IMR-90 (cell line): ENCODE measurements at regions not wholly inside any gene's neighbourhood (a gene's known extent, or its start where the extent isn't known, plus 50 kb on each side); places are given as distances from the start of the nearest gene placed in this dataset.

ENCODE experiments used
- ATAC-seq: fragments of 200-7000 bp; cut with Tn5 transposase; 2 replicates; pipeline ENCODE4 v1.9.1; 2020; ENCODE audit warnings: low read depth, mild to moderate bottlenecking, moderate library complexity
- BruUV-seq: library from RNA; stranded (reverse); fragments of 400-500 nt; replicated peaks from 2 replicates; lab custom pipeline; 2021; lab: Mats Ljungman, UMichigan
- CTCF ChIA-PET: fragments of 300-600 bp; formaldehyde crosslinking; extraction: SDS; loops from one replicate; lab custom pipeline; 2021; ENCODE audit warnings: antibody characterized with exemption; lab: Yijun Ruan, JAX
- POLR2A ChIA-PET: fragments of 300-600 bp; sonication (Branson Sonifier 250); formaldehyde crosslinking; loops from one replicate; lab custom pipeline; 2022; ENCODE audit warnings: antibody characterized with exemption; ENCODE audit not compliant: unreplicated experiment; lab: Charles Lee
- DNase-seq: peaks from one replicate; pipeline ENCODE4 v3.0.0; 2013
- H2AFZ ChIP-seq: replicated peaks from 2 replicates; pipeline ENCODE3; 2013; ENCODE audit warnings: low read length, mild to moderate bottlenecking; ENCODE audit not compliant: poor library complexity
- H2AK5ac ChIP-seq: 2 replicates; pipeline ENCODE4 v1.6.1; 2013; ENCODE audit warnings: low read depth, low read length, inconsistent platforms
- H2AK9ac ChIP-seq: replicated peaks from 2 replicates; pipeline ENCODE3; 2013; ENCODE audit warnings: mild to moderate bottlenecking, low read depth, low read length, moderate library complexity; ENCODE audit not compliant: poor library complexity
- H2BK120ac ChIP-seq: 2 replicates; pipeline ENCODE4 v1.6.1; 2013; ENCODE audit warnings: low read depth, low read length, inconsistent platforms
- H2BK15ac ChIP-seq: 3 replicates; pipeline ENCODE4 v1.6.1; 2013; ENCODE audit warnings: low read depth, low read length, inconsistent platforms
- H2BK20ac ChIP-seq: 2 replicates; pipeline ENCODE4 v1.6.1; 2013; ENCODE audit warnings: low read depth, mild to moderate bottlenecking, inconsistent platforms, low read length, moderate library complexity
- H2BK5ac ChIP-seq: 2 replicates; pipeline ENCODE4 v1.6.1; 2013; ENCODE audit warnings: mild to moderate bottlenecking, low read depth, low read length, inconsistent platforms; ENCODE audit not compliant: poor library complexity, severe bottlenecking
- H3K14ac ChIP-seq: replicated peaks from 2 replicates; pipeline ENCODE4 v1.6.1; 2013; ENCODE audit warnings: low read depth, low read length, inconsistent platforms
- H3K18ac ChIP-seq: 2 replicates; pipeline ENCODE4 v1.6.1; 2013; ENCODE audit warnings: low read depth, low read length, control low read depth
- H3K23ac ChIP-seq: 2 replicates; pipeline ENCODE4 v1.6.1; 2013; ENCODE audit warnings: low read depth, low read length, inconsistent platforms
- H3K27ac ChIP-seq: 2 replicates; pipeline ENCODE4 v1.5.1; 2013; ENCODE audit warnings: mild to moderate bottlenecking, control low read depth, low read length; ENCODE audit not compliant: insufficient read depth
- H3K27me3 ChIP-seq: 2 replicates; pipeline ENCODE4 v1.6.1; 2013; ENCODE audit warnings: low read length; ENCODE audit not compliant: control insufficient read depth, insufficient read depth
- H3K36me3 ChIP-seq: 2 replicates; pipeline ENCODE4 v1.6.1; 2013; ENCODE audit warnings: low read length, mixed read lengths; ENCODE audit not compliant: control insufficient read depth, insufficient read depth
- H3K4ac ChIP-seq: 2 replicates; pipeline ENCODE4 v1.6.1; 2013; ENCODE audit warnings: low read depth, low read length, inconsistent platforms
- H3K4me1 ChIP-seq: 2 replicates; pipeline ENCODE4 v1.6.1; 2013; ENCODE audit warnings: low read length, mixed read lengths; ENCODE audit not compliant: control insufficient read depth, insufficient read depth
- H3K4me2 ChIP-seq: 2 replicates; pipeline ENCODE4 v1.6.1; 2013; ENCODE audit warnings: low read depth, mild to moderate bottlenecking, control low read depth, low read length, moderate library complexity
- H3K4me3 ChIP-seq: 2 replicates; pipeline ENCODE4 v1.5.1; 2013; ENCODE audit warnings: low read depth, mild to moderate bottlenecking, control low read depth, low read length, moderate library complexity; ENCODE audit not compliant: insufficient read depth
- H3K56ac ChIP-seq: 2 replicates; pipeline ENCODE4 v1.6.1; 2013; ENCODE audit warnings: low read length, inconsistent platforms; ENCODE audit not compliant: insufficient read depth; ENCODE audit errors: extremely low read depth
- H3K79me1 ChIP-seq, 2 experiments: 2 replicates each; pipeline ENCODE4 v1.6.1; 2013; ENCODE audit warnings: low read length in 2 of 2, inconsistent platforms in 1 of 2, low read depth in 1 of 2
- H3K9ac ChIP-seq: 2 replicates; pipeline ENCODE4 v1.6.1; 2013; ENCODE audit warnings: low read depth, low read length, control low read depth
- H3K9me1 ChIP-seq: 2 replicates; pipeline ENCODE4 v1.6.1; 2013; ENCODE audit warnings: low read length, inconsistent platforms; ENCODE audit not compliant: insufficient read depth
- H3K9me3 ChIP-seq: 2 replicates; pipeline ENCODE4 v1.6.1; 2013; ENCODE audit warnings: low read length; ENCODE audit not compliant: control insufficient read depth, insufficient read depth
- H4K20me1 ChIP-seq: 2 replicates; pipeline ENCODE4 v1.6.1; 2013; ENCODE audit warnings: low read length, inconsistent platforms; ENCODE audit not compliant: insufficient read depth
- H4K5ac ChIP-seq: 2 replicates; pipeline ENCODE4 v1.6.1; 2013; ENCODE audit warnings: mild to moderate bottlenecking, low read depth, low read length, control low read depth
- H4K8ac ChIP-seq, 2 experiments: 2 replicates each; pipeline ENCODE4 v1.6.1; 2013; ENCODE audit warnings: low read depth in 2 of 2, low read length in 2 of 2, control low read depth in 1 of 2, inconsistent platforms in 1 of 2
- H4K91ac ChIP-seq: 2 replicates; pipeline ENCODE4 v1.6.1; 2013; ENCODE audit warnings: low read depth, low read length, inconsistent platforms; ENCODE audit not compliant: insufficient read depth
- CEBPB ChIP-seq: IDR thresholded peaks from 2 replicates; pipeline ENCODE4 v1.6.1; 2012; ENCODE audit warnings: low read depth, low read length, improper control_type of control experiment
- ELK1 ChIP-seq: fragments of 150-350 bp; IDR thresholded peaks from 2 replicates; pipeline ENCODE4 v1.6.1; 2016; ENCODE audit warnings: low read depth, mild to moderate bottlenecking, low read length, moderate library complexity, borderline replicate concordance
- MXI1 ChIP-seq: IDR thresholded peaks from 2 replicates; pipeline ENCODE4 v1.6.1; 2012; ENCODE audit warnings: low read depth, mild to moderate bottlenecking, low read length, moderate library complexity, borderline replicate concordance
- RAD21 ChIP-seq: IDR thresholded peaks from 2 replicates; pipeline ENCODE4 v1.6.1; 2012; ENCODE audit warnings: low read length, improper control_type of control experiment
- RFX5 ChIP-seq: IDR thresholded peaks from 2 replicates; pipeline ENCODE4 v1.8.0; 2012; ENCODE audit warnings: low read depth, mild to moderate bottlenecking, low read length, moderate library complexity
- WGBS, 2 experiments: methylation state at CpG; one replicate each; pipeline versions ENCODE4 v1.1.5 to v1.1.7; 2013; ENCODE audit warnings: missing lambda C conversion rate in 2 of 2; ENCODE audit not compliant: insufficient read length in 1 of 2; ENCODE audit errors: extremely low coverage in 2 of 2; 5-methylcytosine and 5-hydroxymethylcytosine counted together
- dilution Hi-C: fragments of 300-500 bp; cut with HindIII; formaldehyde crosslinking; loops from one replicate; pipeline ENCODE4 v1.14.3; 2018; ENCODE audit warnings: low sequenced_read_pairs; ENCODE audit not compliant: unreplicated experiment
- in situ Hi-C: fragments of 300-500 bp; cut with MboI; formaldehyde crosslinking; loops from 3 replicates; pipeline ENCODE4 v1.14.3; 2019; ENCODE audit warnings: low sequenced_read_pairs, inconsistent platforms, mixed read lengths
- intact Hi-C: fragments of 100-400 bp; cut with micrococcal nuclease; formaldehyde crosslinking; loops from 2 replicates; pipeline ENCODE4 v1.10.0; 2022

- no CpG with 5 or more reads among the region's 1 CpG for WGBS, 2 experiments
- H3K4me2 ChIP-seq: peak overlapping the region; percentile 92
- H3K56ac ChIP-seq: peak overlapping the region; percentile 89; the same call in 1 of the 2 replicates
- H3K9me3 ChIP-seq: no peaks in the 10 kb centered on the region
- in situ Hi-C loops (no loop called here), dilution Hi-C loops (no loop called here), intact Hi-C loops (loop anchor here (5.0 kb wide), 1 partner anchor 42 kb away; no protein-coding TSS in a partner anchor)
- no peaks in the 10 kb centered on the region for H3K36me3 ChIP-seq
- TF ChIP-seq ELK1 (no peak), RFX5 (no peak), RAD21 (no peak), CEBPB (no peak), MXI1 (no peak)
- H3K9me1 ChIP-seq: no peaks in the 10 kb centered on the region
- peak overlapping the region; percentile 81 for H3K18ac ChIP-seq
- peak overlapping the region; percentile 24 to 78; a peak in 3 of 4 replicates for H4K8ac ChIP-seq
- peak overlapping the region; percentile 61; the same call in 1 of the 2 replicates for H3K4ac ChIP-seq
- peak overlapping the region; percentile 47; the same call in 1 of the 2 replicates for H2BK20ac ChIP-seq
- peak overlapping the region; percentile 78 for H3K14ac ChIP-seq
- no peaks in the 10 kb centered on the region for H4K20me1 ChIP-seq
- H2AK9ac ChIP-seq: no peak overlapping the region
- 0 out of 2 replicates have a peak overlapping the region, but pooled peaks have one; percentile 75 for H4K5ac ChIP-seq
- peak overlapping the region; percentile 74 for H4K91ac ChIP-seq
- H2BK120ac ChIP-seq: peak overlapping the region; percentile 74
- H2BK5ac ChIP-seq: peak overlapping the region; percentile 98
- H3K23ac ChIP-seq: peak overlapping the region; percentile 57; the same call in 1 of the 2 replicates
- no peaks in the 10 kb centered on the region for H3K27me3 ChIP-seq
- peak overlapping the region; percentile 67; the same call in 1 of the 2 replicates for H3K27ac ChIP-seq
- peaks cover 12% of the 10 kb centered on the region for H3K4me1 ChIP-seq
- H3K79me1 ChIP-seq: no peaks in the 10 kb centered on the region
- POLR2A ChIA-PET: interaction anchor here (0.7 to 1.5 kb wide), 3 partner anchors 16 to 95 kb away, joined by 3 to 4 read pairs (median 4); no protein-coding TSS in a partner anchor
- ATAC-seq: peak; percentile 7; the same call in 1 of the 2 replicates
- no peak overlapping the region for H2AK5ac ChIP-seq
- no peak for DNase-seq
- H2BK15ac ChIP-seq: peak overlapping the region; percentile 81; the same call in 1 of the 3 replicates
- CTCF ChIA-PET: interaction anchor here (1.3 kb wide), 1 partner anchor 53 kb away, joined by 3 read pairs; no protein-coding TSS in a partner anchor
- H2AFZ ChIP-seq: no peak overlapping the region
- BruUV-seq: no TSS peak
- H3K9ac ChIP-seq: no peak overlapping the region; the same call in 1 of the 2 replicates
- no peak overlapping the region for H3K4me3 ChIP-seq
These were observed 92.7 kb upstream of the DCN start for GRCh38 chr12:91275321-91275720.
